ENCODE measurements at regions not wholly inside any gene's neighbourhood (a gene's known extent, or its start where the extent isn't known, plus 50 kb on each side); places are given as distances from the start of the nearest gene placed in this dataset.

DNA sequence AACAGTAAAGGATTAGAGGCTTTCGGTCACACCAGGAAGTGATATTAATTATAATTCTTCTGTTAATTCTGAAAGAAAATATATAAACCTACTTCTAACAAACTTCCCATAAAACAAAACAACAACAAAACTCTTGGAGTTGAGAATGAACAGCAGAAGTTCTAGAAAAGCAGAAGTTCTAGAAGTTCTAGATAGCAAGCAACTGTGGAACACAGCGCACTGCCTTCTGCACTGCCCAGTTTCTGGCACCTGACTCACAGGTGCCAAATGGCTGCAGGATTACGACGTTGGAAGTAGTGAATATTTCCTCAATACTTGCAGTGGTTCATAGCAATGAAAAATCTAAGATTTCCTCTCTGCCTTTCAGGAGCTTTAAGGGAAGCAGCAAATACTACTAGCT, 132.2 kb downstream of the OR13A1 start:
- TF ChIP-seq, protein P1, sequence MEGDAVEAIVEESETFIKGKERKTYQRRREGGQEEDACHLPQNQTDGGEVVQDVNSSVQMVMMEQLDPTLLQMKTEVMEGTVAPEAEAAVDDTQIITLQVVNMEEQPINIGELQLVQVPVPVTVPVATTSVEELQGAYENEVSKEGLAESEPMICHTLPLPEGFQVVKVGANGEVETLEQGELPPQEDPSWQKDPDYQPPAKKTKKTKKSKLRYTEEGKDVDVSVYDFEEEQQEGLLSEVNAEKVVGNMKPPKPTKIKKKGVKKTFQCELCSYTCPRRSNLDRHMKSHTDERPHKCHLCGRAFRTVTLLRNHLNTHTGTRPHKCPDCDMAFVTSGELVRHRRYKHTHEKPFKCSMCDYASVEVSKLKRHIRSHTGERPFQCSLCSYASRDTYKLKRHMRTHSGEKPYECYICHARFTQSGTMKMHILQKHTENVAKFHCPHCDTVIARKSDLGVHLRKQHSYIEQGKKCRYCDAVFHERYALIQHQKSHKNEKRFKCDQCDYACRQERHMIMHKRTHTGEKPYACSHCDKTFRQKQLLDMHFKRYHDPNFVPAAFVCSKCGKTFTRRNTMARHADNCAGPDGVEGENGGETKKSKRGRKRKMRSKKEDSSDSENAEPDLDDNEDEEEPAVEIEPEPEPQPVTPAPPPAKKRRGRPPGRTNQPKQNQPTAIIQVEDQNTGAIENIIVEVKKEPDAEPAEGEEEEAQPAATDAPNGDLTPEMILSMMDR (IDR thresholded peaks at IDR 0.05) = no peak
- no peaks in the 10 kb centered on the region for H3K36me3 Mint-ChIP-seq (ENCODE audit: low read depth)

GRCh38 chr10:45197816-45198485, 117.5 kb downstream of the OR13A1 start:
- no peak overlapping the region for H3K4me3 Mint-ChIP-seq
- H3K9me3 Mint-ChIP-seq = no peaks in the 10 kb centered on the region
- no peaks in the 10 kb centered on the region for H3K36me3 Mint-ChIP-seq (ENCODE audit: low read depth)
- DNase-seq = no peak
- H3K27ac Mint-ChIP-seq = no peak overlapping the region
- peaks cover 12% of the 10 kb centered on the region for H3K27me3 Mint-ChIP-seq (ENCODE audit: insufficient read depth)
- TF ChIP-seq, protein P1 (IDR thresholded peaks at IDR 0.05) = no peak
- peaks cover 5% of the 10 kb centered on the region; the same call in 1 of the 2 replicates for H3K4me1 Mint-ChIP-seq (ENCODE audit: low read depth)

More for the DNA sequence above, 132.2 kb downstream of the OR13A1 start:
- Mint-ChIP-seq H3K4me3 (no peak overlapping the region), H3K27ac (no peak overlapping the region), H3K4me1 (ENCODE audit: low read depth) (peaks cover 5% of the 10 kb centered on the region; the same call in 1 of the 2 replicates), H3K27me3 (ENCODE audit: insufficient read depth) (peaks cover 6% of the 10 kb centered on the region), H3K9me3 (no peaks in the 10 kb centered on the region)
- DNase-seq = no peak

DNA sequence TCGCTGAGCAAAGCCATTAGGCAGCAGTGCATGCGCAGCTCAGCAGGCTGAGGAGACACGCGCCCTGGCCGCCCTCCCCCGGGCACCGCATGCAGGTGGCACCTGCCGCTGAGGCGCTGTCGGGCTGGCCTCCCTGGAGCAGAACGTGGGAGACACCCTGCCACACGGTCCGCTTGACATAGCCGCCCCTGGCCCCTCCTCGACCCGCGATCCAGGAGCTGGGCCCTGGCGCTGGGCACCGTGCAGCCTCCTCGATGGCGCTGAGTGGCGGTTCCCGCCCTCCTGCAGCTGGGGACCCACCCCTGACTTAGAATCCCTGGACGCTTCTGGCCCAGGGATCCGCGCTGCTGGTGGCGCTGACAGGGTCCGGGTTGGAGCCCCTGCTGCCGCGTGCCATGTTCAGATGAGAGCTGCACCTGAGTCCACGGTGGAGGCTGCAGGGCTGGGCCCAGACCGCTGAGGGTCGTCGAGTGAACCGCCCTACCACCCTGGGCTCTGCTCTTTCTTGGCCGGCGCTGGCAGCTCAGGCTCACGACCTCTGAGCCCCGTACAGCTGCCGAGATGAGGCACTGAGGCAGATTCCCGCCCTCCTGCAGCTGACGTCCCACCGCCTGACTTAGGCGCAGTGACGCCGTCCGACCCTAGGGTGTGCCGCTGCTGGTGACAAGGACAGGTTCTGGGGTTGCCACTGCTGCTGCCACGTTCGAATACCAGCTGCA, 116.8 kb downstream of the OR13A1 start:
- H3K4me3 Mint-ChIP-seq = no peak overlapping the region
- H3K9me3 Mint-ChIP-seq = no peaks in the 10 kb centered on the region
- no peak for DNase-seq
- H3K4me1 Mint-ChIP-seq (ENCODE audit: low read depth) = peaks cover 5% of the 10 kb centered on the region; the same call in 1 of the 2 replicates
- no peak overlapping the region for H3K27ac Mint-ChIP-seq
- TF ChIP-seq, protein P1 (IDR thresholded peaks at IDR 0.05) = no peak
- H3K36me3 Mint-ChIP-seq (ENCODE audit: low read depth) = no peaks in the 10 kb centered on the region
- H3K27me3 Mint-ChIP-seq (ENCODE audit: insufficient read depth) = peaks cover 12% of the 10 kb centered on the region

DNA sequence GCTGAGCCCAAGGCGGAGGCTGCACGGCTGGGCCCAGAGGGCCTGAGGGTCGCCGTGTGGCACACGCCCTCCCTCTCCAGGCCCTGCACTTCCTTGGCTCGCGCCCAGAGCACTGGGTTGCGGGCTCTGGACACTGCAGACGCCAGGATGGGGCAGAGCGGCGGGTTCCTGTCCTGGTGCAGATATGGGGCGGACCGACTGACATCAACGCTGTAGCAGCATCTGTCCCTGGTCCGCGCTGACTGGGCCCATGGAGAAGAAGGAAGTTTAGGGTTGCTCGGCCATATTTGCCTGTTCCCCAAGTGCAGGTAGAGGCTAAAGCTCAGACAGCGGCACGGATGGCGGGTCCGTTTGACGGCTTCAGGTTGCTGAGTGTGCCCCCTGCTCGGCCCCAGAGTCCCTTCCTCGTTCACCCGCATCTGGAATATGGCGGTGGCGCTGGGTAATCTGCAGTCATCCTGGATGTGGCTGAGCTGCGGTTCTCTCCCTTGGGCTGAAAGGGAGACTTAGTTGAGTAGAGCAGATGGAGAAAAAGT, 116.1 kb downstream of the OR13A1 start:
- Mint-ChIP-seq H3K27me3 (ENCODE audit: insufficient read depth) (peaks cover 12% of the 10 kb centered on the region), H3K9me3 (no peaks in the 10 kb centered on the region), H3K36me3 (ENCODE audit: low read depth) (no peaks in the 10 kb centered on the region), H3K4me3 (no peak overlapping the region), H3K4me1 (ENCODE audit: low read depth) (peaks cover 1% of the 10 kb centered on the region; the same call in 1 of the 2 replicates), H3K27ac (no peak overlapping the region)
- DNase-seq = no peak
- TF ChIP-seq, protein P1 (IDR thresholded peaks at IDR 0.05) = no peak

GRCh38 chr10:45201271-45201670, 114.1 kb downstream of the OR13A1 start:
- H3K27me3 Mint-ChIP-seq (ENCODE audit: insufficient read depth) = peaks cover 18% of the 10 kb centered on the region
- no peak overlapping the region for H3K4me3 Mint-ChIP-seq
- no peaks in the 10 kb centered on the region for H3K4me1 Mint-ChIP-seq (ENCODE audit: low read depth)
- H3K9me3 Mint-ChIP-seq = no peaks in the 10 kb centered on the region
- no peaks in the 10 kb centered on the region for H3K36me3 Mint-ChIP-seq (ENCODE audit: low read depth)
- no peak for DNase-seq
- TF ChIP-seq, protein P1 (IDR thresholded peaks at IDR 0.05) = no peak
- no peak overlapping the region for H3K27ac Mint-ChIP-seq

Measured in HFFc6 (cell line).